ENCODE measurements at regions not wholly inside any gene's neighbourhood (a gene's known extent, or its start where the extent isn't known, plus 50 kb on each side); places are given as distances from the start of the nearest gene placed in this dataset.

DNA sequence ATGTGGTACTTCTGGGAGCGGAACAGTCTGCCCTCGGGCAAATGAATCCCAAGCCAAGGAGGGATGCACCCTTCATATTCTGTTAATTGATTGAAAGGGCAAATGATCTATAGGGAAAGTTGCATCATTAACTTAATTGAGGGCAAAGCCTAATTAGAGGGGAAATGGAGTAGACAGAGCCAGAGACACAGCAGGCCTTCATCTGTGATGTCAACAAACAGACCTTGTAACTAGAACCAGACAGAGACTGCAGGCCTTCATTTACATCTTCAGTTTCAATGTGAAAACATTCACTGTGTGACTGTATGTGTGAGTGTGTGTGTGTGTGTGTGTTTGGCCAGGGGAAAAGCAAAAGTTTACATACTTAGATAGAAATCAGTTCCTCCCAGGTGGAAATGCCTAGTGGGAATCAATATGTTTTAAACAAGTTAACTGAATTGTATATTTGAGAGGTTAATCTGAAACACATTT is 126.4 kb downstream of the SPRY2 start (continued):
- TF ChIP-seq CREM (IDR thresholded peaks at IDR 0.05; ENCODE audit: low read depth) = no peak

DNA sequence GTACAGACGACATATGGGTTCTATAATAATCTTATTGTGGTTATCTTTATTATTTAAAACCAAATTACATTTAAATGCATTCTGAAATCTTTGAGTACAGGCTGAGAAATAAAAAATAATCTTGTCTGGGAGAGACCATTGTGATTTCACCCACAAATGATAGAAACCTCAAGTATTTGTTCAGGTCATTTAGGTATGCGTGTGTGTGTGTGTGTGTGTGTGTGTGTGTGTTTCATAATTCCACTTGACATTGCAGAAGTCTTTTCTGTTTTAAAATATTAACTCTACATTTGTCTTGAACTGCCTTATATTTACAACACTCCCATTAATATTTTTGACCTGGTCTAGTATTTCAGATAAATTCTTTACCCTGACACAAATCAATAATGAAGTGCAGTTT is 126.9 kb downstream of the SPRY2 start:
- Histone ChIP-seq H3K9me3 (replicated peaks; ENCODE audit: control insufficient read depth, insufficient read depth, low read length) (no peaks in the 10 kb centered on the region), H3K4me3 (no peak overlapping the region), H3K79me2 (ENCODE audit: control insufficient read depth, insufficient read depth, low read length) (no peaks in the 10 kb centered on the region), H3K4me1 (ENCODE audit: control insufficient read depth, insufficient read depth, low read length) (no peaks in the 10 kb centered on the region), H3K9ac (ENCODE audit: control insufficient read depth, insufficient read depth, low read length) (no peak overlapping the region), H3K27me3 (replicated peaks in 1 of 2; ENCODE audit: control insufficient read depth in 2 of 2, insufficient read depth in 2 of 2, low read length in 1 of 2) (no peaks in the 10 kb centered on the region), H3K27ac (ENCODE audit: control insufficient read depth, insufficient read depth) (no peak overlapping the region), H3K4me2 (ENCODE audit: control insufficient read depth, insufficient read depth) (no peak overlapping the region), H3K36me3 (ENCODE audit: control insufficient read depth in 2 of 2, insufficient read depth in 2 of 2, low read length in 1 of 2) (no peaks in the 10 kb centered on the region), H2AFZ (ENCODE audit: control insufficient read depth, low read depth, low read length) (no peak overlapping the region), H4K20me1 (ENCODE audit: control insufficient read depth, insufficient read depth) (no peaks in the 10 kb centered on the region)
- FAIRE-seq (no peak), DNase-seq (ENCODE audit: low read depth, low spot score) (no peak), ATAC-seq (no peak)
- in situ Hi-C loops (cut with MboI) (no loop called here), intact Hi-C loops (cut with micrococcal nuclease; ENCODE audit: unreplicated experiment) (no loop called here)
- ChIA-PET CTCF (no interaction called here), POLR2A (no interaction called here), SMC1A (ENCODE audit: uncharacterized antibody, unreplicated experiment) (no interaction called here), RAD21 (ENCODE audit: unreplicated experiment) (no interaction called here)
- WGBS (ENCODE audit: insufficient coverage, insufficient replicate concordance, low lambda C conversion rate, missing lambda C conversion rate) = 8% methylated on average over 2 of the region's 2 CpGs
- BruUV-seq (replicated peaks) = no TSS peak
- TF ChIP-seq EGR1 (IDR thresholded peaks at IDR 0.05; ENCODE audit: borderline replicate concordance in 1 of 2, low read depth in 2 of 2, low read length in 2 of 2) (no peak), KAT2A (conservative IDR thresholded peaks at IDR 0.05; ENCODE audit: control insufficient read depth, low read depth, low read length) (no peak), MEF2B (IDR thresholded peaks at IDR 0.05; ENCODE audit: partially characterized antibody, poor library complexity, severe bottlenecking) (no peak), HDAC2 (IDR thresholded peaks at IDR 0.05) (no peak), NFXL1 (IDR thresholded peaks at IDR 0.05; ENCODE audit: borderline replicate concordance) (no peak), ZNF274 (IDR thresholded peaks at IDR 0.05; ENCODE audit: insufficient read depth, insufficient read length) (no peak), RFX5 (IDR thresholded peaks at IDR 0.05; ENCODE audit: low read depth, low read length) (no peak), ZZZ3 (IDR thresholded peaks at IDR 0.05; ENCODE audit: control insufficient read depth, insufficient read length, low read depth) (no peak), RCOR1 (conservative IDR thresholded peaks at IDR 0.05; ENCODE audit: low read depth, low read length) (no peak), CBX3 (IDR thresholded peaks at IDR 0.05; ENCODE audit: borderline replicate concordance, low read depth) (no peak), NR2C2 (IDR thresholded peaks at IDR 0.05; ENCODE audit: borderline replicate concordance, control insufficient read depth, insufficient read length, low read depth) (no peak), EP300 (IDR thresholded peaks at IDR 0.05; ENCODE audit: borderline replicate concordance in 1 of 2, control insufficient read depth in 1 of 2, low read depth in 2 of 2, low read length in 2 of 2) (no peak), WRNIP1 (IDR thresholded peaks at IDR 0.05; ENCODE audit: borderline replicate concordance, low read depth, low read length) (no peak), ATF7 (IDR thresholded peaks at IDR 0.05; ENCODE audit: low read depth) (no peak), CBX5 (IDR thresholded peaks at IDR 0.05; ENCODE audit: low read depth) (no peak)
- TF ChIP-seq, protein P1, sequence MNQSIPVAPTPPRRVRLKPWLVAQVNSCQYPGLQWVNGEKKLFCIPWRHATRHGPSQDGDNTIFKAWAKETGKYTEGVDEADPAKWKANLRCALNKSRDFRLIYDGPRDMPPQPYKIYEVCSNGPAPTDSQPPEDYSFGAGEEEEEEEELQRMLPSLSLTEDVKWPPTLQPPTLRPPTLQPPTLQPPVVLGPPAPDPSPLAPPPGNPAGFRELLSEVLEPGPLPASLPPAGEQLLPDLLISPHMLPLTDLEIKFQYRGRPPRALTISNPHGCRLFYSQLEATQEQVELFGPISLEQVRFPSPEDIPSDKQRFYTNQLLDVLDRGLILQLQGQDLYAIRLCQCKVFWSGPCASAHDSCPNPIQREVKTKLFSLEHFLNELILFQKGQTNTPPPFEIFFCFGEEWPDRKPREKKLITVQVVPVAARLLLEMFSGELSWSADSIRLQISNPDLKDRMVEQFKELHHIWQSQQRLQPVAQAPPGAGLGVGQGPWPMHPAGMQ (IDR thresholded peaks at IDR 0.05; ENCODE audit: borderline replicate concordance) = no peak
- TF ChIP-seq, protein P2, sequence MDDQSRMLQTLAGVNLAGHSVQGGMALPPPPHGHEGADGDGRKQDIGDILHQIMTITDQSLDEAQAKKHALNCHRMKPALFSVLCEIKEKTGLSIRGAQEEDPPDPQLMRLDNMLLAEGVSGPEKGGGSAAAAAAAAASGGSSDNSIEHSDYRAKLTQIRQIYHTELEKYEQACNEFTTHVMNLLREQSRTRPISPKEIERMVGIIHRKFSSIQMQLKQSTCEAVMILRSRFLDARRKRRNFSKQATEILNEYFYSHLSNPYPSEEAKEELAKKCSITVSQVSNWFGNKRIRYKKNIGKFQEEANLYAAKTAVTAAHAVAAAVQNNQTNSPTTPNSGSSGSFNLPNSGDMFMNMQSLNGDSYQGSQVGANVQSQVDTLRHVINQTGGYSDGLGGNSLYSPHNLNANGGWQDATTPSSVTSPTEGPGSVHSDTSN (IDR thresholded peaks at IDR 0.05; ENCODE audit: insufficient replicate concordance, low read depth, low read length) = no peak
- TF ChIP-seq, protein P3, sequence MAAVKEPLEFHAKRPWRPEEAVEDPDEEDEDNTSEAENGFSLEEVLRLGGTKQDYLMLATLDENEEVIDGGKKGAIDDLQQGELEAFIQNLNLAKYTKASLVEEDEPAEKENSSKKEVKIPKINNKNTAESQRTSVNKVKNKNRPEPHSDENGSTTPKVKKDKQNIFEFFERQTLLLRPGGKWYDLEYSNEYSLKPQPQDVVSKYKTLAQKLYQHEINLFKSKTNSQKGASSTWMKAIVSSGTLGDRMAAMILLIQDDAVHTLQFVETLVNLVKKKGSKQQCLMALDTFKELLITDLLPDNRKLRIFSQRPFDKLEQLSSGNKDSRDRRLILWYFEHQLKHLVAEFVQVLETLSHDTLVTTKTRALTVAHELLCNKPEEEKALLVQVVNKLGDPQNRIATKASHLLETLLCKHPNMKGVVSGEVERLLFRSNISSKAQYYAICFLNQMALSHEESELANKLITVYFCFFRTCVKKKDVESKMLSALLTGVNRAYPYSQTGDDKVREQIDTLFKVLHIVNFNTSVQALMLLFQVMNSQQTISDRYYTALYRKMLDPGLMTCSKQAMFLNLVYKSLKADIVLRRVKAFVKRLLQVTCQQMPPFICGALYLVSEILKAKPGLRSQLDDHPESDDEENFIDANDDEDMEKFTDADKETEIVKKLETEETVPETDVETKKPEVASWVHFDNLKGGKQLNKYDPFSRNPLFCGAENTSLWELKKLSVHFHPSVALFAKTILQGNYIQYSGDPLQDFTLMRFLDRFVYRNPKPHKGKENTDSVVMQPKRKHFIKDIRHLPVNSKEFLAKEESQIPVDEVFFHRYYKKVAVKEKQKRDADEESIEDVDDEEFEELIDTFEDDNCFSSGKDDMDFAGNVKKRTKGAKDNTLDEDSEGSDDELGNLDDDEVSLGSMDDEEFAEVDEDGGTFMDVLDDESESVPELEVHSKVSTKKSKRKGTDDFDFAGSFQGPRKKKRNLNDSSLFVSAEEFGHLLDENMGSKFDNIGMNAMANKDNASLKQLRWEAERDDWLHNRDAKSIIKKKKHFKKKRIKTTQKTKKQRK (IDR thresholded peaks at IDR 0.05; ENCODE audit: low read depth, low read length) = no peak

Data from GM12878 (cell line).